Calu3 (cell line): ENCODE measurements at regions not wholly inside any gene's neighbourhood (a gene's known extent, or its start where the extent isn't known, plus 50 kb on each side); places are given as distances from the start of the nearest gene placed in this dataset.
A peak's percentile ranks its signal among the peaks of the same experiment; 100 is the strongest.

Experiments
- BruUV-seq: library from RNA; stranded (reverse); fragments of 400-500 nt; replicated peaks from 2 replicates; lab custom pipeline; 2021; lab: Mats Ljungman, UMichigan
- CTCF ChIA-PET: fragments of 300-600 bp; sonication (Branson Sonifier 250); formaldehyde crosslinking; loops from one replicate; lab custom pipeline; 2022; ENCODE audit warnings: antibody characterized with exemption; lab: Charles Lee
- DNase-seq: peaks from one replicate; pipeline ENCODE4 v3.0.0; 2022
- H3K27ac Mint-ChIP-seq: one replicate; pipeline ENCODE4 v1.8.0; 2022; ENCODE audit warnings: mixed read lengths; ENCODE audit not compliant: unreplicated experiment
- H3K27me3 Mint-ChIP-seq: one replicate; pipeline ENCODE4 v1.8.0; 2022; ENCODE audit warnings: mixed read lengths; ENCODE audit not compliant: unreplicated experiment
- H3K36me3 Mint-ChIP-seq: one replicate; pipeline ENCODE4 v1.8.0; 2022; ENCODE audit warnings: mild to moderate bottlenecking, moderate library complexity, mixed read lengths; ENCODE audit not compliant: insufficient read depth, unreplicated experiment
- H3K4me1 Mint-ChIP-seq: one replicate; pipeline ENCODE4 v1.8.0; 2022; ENCODE audit warnings: mild to moderate bottlenecking, low read depth, mixed read lengths; ENCODE audit not compliant: unreplicated experiment
- H3K4me3 Mint-ChIP-seq: one replicate; pipeline ENCODE4 v1.8.0; 2022; ENCODE audit warnings: mild to moderate bottlenecking, low read depth, moderate library complexity, mixed read lengths; ENCODE audit not compliant: unreplicated experiment
- H3K9me3 Mint-ChIP-seq: one replicate; pipeline ENCODE4 v1.8.0; 2022; ENCODE audit warnings: low read depth, mixed read lengths; ENCODE audit not compliant: unreplicated experiment
- CTCF ChIP-seq: fragments of 200-600 bp; IDR thresholded peaks from one replicate; pipeline ENCODE4 v1.8.0; 2022; ENCODE audit warnings: antibody characterized with exemption; ENCODE audit not compliant: unreplicated experiment
- intact Hi-C: fragments of 100-400 bp; cut with micrococcal nuclease; formaldehyde crosslinking; loops from one replicate; pipeline ENCODE4 v1.10.0; 2022; ENCODE audit not compliant: unreplicated experiment

- no TSS peak for BruUV-seq
- H3K9me3 Mint-ChIP-seq, result peaks cover 6% of the 10 kb centered on the region
- no peaks in the 10 kb centered on the region for H3K4me1 Mint-ChIP-seq
- no peaks in the 10 kb centered on the region for H3K36me3 Mint-ChIP-seq
- H3K27ac Mint-ChIP-seq, result no peak overlapping the region
- H3K27me3 Mint-ChIP-seq, result no peaks in the 10 kb centered on the region
- DNase-seq, result no peak
- no peak overlapping the region for H3K4me3 Mint-ChIP-seq
- CTCF ChIA-PET, result no interaction called here
- intact Hi-C loops, result no loop called here
- no peak for TF ChIP-seq CTCF
Observed at GRCh38 chr6:95905132-95905531, 110.6 kb upstream of the FUT9 start.

GRCh38 chr6:95917034-95917433 lies 98.7 kb upstream of the FUT9 start:
- no peaks in the 10 kb centered on the region for H3K36me3 Mint-ChIP-seq
- intact Hi-C loops, result no loop called here
- no peaks in the 10 kb centered on the region for H3K9me3 Mint-ChIP-seq
- no TSS peak for BruUV-seq
- TF ChIP-seq CTCF, result no peak
- peak; percentile 39 for DNase-seq
- H3K4me1 Mint-ChIP-seq, result no peaks in the 10 kb centered on the region
- H3K27me3 Mint-ChIP-seq, result no peaks in the 10 kb centered on the region
- no peak overlapping the region for H3K27ac Mint-ChIP-seq
- H3K4me3 Mint-ChIP-seq, result no peak overlapping the region
- CTCF ChIA-PET, result interaction anchor here (0.6 kb wide), 1 partner anchor 57 kb away, joined by 5 read pairs; no protein-coding TSS in a partner anchor

GRCh38 chr6:95923518-95923917 lies 92.3 kb upstream of the FUT9 start:
- Mint-ChIP-seq H3K9me3 (no peaks in the 10 kb centered on the region), H3K4me3 (no peak overlapping the region), H3K4me1 (peaks cover 2% of the 10 kb centered on the region), H3K27ac (no peak overlapping the region), H3K27me3 (no peaks in the 10 kb centered on the region), H3K36me3 (no peaks in the 10 kb centered on the region)
- CTCF ChIA-PET, result no interaction called here
- no TSS peak for BruUV-seq
- intact Hi-C loops, result loop anchor here (5.0 kb wide), 1 partner anchor 491 kb away; no protein-coding TSS in a partner anchor
- TF ChIP-seq CTCF, result no peak
- DNase-seq, result no peak

DNA sequence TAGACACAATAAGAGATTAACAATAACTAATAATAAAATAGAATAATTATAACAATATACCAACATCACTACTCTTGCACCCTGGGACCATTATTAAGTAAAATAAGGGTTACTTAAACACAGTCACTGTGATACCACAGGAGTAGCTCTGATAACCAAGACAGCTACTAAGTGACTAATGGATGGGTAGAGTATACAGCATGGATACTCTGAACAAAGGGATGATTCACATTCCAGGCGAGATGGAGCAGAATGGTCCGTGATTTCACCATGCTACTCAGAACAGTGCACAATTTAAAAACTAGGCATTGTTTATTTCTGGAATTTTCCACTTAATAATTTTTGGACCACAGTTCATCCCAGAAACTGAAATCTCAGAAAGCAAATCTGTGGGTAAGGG lies 80.0 kb upstream of the FUT9 start:
- Mint-ChIP-seq H3K27me3 (no peaks in the 10 kb centered on the region), H3K9me3 (no peaks in the 10 kb centered on the region), H3K27ac (no peak overlapping the region), H3K36me3 (no peaks in the 10 kb centered on the region), H3K4me3 (no peak overlapping the region), H3K4me1 (no peaks in the 10 kb centered on the region)
- intact Hi-C loops, result no loop called here
- DNase-seq, result no peak
- no TSS peak for BruUV-seq
- no peak for TF ChIP-seq CTCF
- CTCF ChIA-PET, result no interaction called here
